DOHH2 (cell line): ENCODE measurements at regions not wholly inside any gene's neighbourhood (a gene's known extent, or its start where the extent isn't known, plus 50 kb on each side); places are given as distances from the start of the nearest gene placed in this dataset.

ENCODE experiments used
- H3F3A ChIP-seq: fragments of 200-600 bp; sonication (generic), shearing (Covaris generic); 2 replicates; pipeline ENCODE4 v1.6.0; 2016; ENCODE audit warnings: antibody characterized with exemption, mild to moderate bottlenecking; ENCODE audit not compliant: control insufficient read depth, insufficient read depth
- H3K27ac ChIP-seq: fragments of 200-600 bp; sonication (generic); 2 replicates; pipeline ENCODE4 v1.5.1; 2014; ENCODE audit warnings: low read depth, mild to moderate bottlenecking, low read length, moderate library complexity
- H3K27me3 ChIP-seq: fragments of 200-600 bp; sonication (generic); 2 replicates; pipeline ENCODE4 v1.6.1; 2014; ENCODE audit warnings: mild to moderate bottlenecking, low read length, mixed read lengths; ENCODE audit not compliant: control insufficient read depth
- H3K36me3 ChIP-seq: fragments of 200-600 bp; sonication (generic); 2 replicates; pipeline ENCODE4 v1.6.1; 2014; ENCODE audit warnings: mild to moderate bottlenecking, low read length, moderate library complexity, mixed read lengths; ENCODE audit not compliant: control insufficient read depth
- H3K4me1 ChIP-seq: fragments of 200-600 bp; sonication (generic); 2 replicates; pipeline ENCODE4 v1.6.1; 2014; ENCODE audit warnings: mild to moderate bottlenecking, low read length, mixed read lengths; ENCODE audit not compliant: control insufficient read depth
- H3K4me2 ChIP-seq: fragments of 200-600 bp; sonication (generic); 2 replicates; pipeline ENCODE4 v1.6.0; 2014; ENCODE audit warnings: mild to moderate bottlenecking, low read length, moderate library complexity
- H3K4me3 ChIP-seq: fragments of 200-600 bp; sonication (generic); 2 replicates; pipeline ENCODE4 v1.5.1; 2014; ENCODE audit warnings: mild to moderate bottlenecking, low read length, mixed read lengths
- H3K79me2 ChIP-seq: fragments of 200-600 bp; sonication (generic); 2 replicates; pipeline ENCODE4 v1.6.1; 2014; ENCODE audit warnings: mild to moderate bottlenecking, low read length, mixed read lengths; ENCODE audit not compliant: control insufficient read depth
- H3K9me2 ChIP-seq: fragments of 200-600 bp; sonication (generic); replicated peaks from 2 replicates; pipeline ENCODE4 v1.6.1; 2014; ENCODE audit warnings: mild to moderate bottlenecking, low read length, mixed read lengths; ENCODE audit not compliant: control insufficient read depth
- H3K9me3 ChIP-seq: fragments of 200-600 bp; sonication (generic); 2 replicates; pipeline ENCODE4 v1.6.1; 2014; ENCODE audit warnings: antibody characterized with exemption, low read length, mixed read lengths; ENCODE audit not compliant: control insufficient read depth, insufficient read depth
- H4K20me1 ChIP-seq: fragments of 200-600 bp; sonication (generic); 2 replicates; pipeline ENCODE4 v1.6.0; 2014; ENCODE audit warnings: low read depth, mild to moderate bottlenecking, antibody characterized with exemption, low read length, moderate library complexity; ENCODE audit not compliant: control insufficient read depth, insufficient read depth
- CTCF ChIP-seq: fragments of 200-600 bp; sonication (generic); IDR thresholded peaks from one replicate; pipeline ENCODE4 v1.5.1; 2014; ENCODE audit warnings: antibody characterized with exemption, mild to moderate bottlenecking, low read depth, low read length; ENCODE audit not compliant: poor library complexity, severe bottlenecking
- EZH2phosphoT487 ChIP-seq: fragments of 200-600 bp; sonication (generic); IDR thresholded peaks from 2 replicates; pipeline ENCODE4 v1.6.1; 2017; ENCODE audit warnings: borderline replicate concordance, mild to moderate bottlenecking, antibody characterized with exemption, low read length, moderate library complexity, mixed read lengths

GRCh38 chr2:116719836-116720235 is 1094.7 kb upstream of the DDX18 start:
- Histone ChIP-seq H3K36me3 (no peaks in the 10 kb centered on the region), H3K9me3 (no peaks in the 10 kb centered on the region), H3K27ac (no peak overlapping the region), H4K20me1 (no peaks in the 10 kb centered on the region), H3K9me2 (no peaks in the 10 kb centered on the region), H3F3A (no peaks in the 10 kb centered on the region), H3K4me1 (no peaks in the 10 kb centered on the region), H3K4me3 (no peak overlapping the region), H3K79me2 (no peaks in the 10 kb centered on the region), H3K27me3 (no peaks in the 10 kb centered on the region), H3K4me2 (no peak overlapping the region)
- TF ChIP-seq EZH2phosphoT487 (no peak), CTCF (no peak)

- Histone ChIP-seq H4K20me1 (no peaks in the 10 kb centered on the region), H3K4me3 (no peak overlapping the region), H3K4me1 (no peaks in the 10 kb centered on the region), H3K79me2 (no peaks in the 10 kb centered on the region), H3F3A (no peaks in the 10 kb centered on the region), H3K27me3 (no peaks in the 10 kb centered on the region), H3K4me2 (no peak overlapping the region), H3K9me3 (no peaks in the 10 kb centered on the region), H3K27ac (no peak overlapping the region), H3K9me2 (no peaks in the 10 kb centered on the region), H3K36me3 (no peaks in the 10 kb centered on the region)
- TF ChIP-seq EZH2phosphoT487 (no peak), CTCF (no peak)
These were observed 1089.9 kb upstream of the DDX18 start for GRCh38 chr2:116724550-116724949.

GRCh38 chr2:116732322-116732721 is 1082.2 kb upstream of the DDX18 start:
- no peak overlapping the region for H3K4me2 ChIP-seq
- no peak overlapping the region for H3K4me3 ChIP-seq
- no peaks in the 10 kb centered on the region for H4K20me1 ChIP-seq
- no peaks in the 10 kb centered on the region for H3K79me2 ChIP-seq
- H3F3A ChIP-seq: no peaks in the 10 kb centered on the region
- no peaks in the 10 kb centered on the region for H3K9me2 ChIP-seq
- H3K4me1 ChIP-seq: no peaks in the 10 kb centered on the region
- no peaks in the 10 kb centered on the region for H3K27me3 ChIP-seq
- no peak for TF ChIP-seq CTCF
- no peak for TF ChIP-seq EZH2phosphoT487
- no peak overlapping the region for H3K27ac ChIP-seq
- H3K9me3 ChIP-seq: no peaks in the 10 kb centered on the region
- no peaks in the 10 kb centered on the region for H3K36me3 ChIP-seq

- Histone ChIP-seq H3K36me3 (no peaks in the 10 kb centered on the region), H3K27me3 (no peaks in the 10 kb centered on the region), H3K4me2 (no peak overlapping the region), H3K4me3 (no peak overlapping the region), H3K9me3 (no peaks in the 10 kb centered on the region), H3K27ac (no peak overlapping the region), H4K20me1 (no peaks in the 10 kb centered on the region), H3K9me2 (no peaks in the 10 kb centered on the region), H3F3A (no peaks in the 10 kb centered on the region), H3K79me2 (no peaks in the 10 kb centered on the region), H3K4me1 (no peaks in the 10 kb centered on the region)
- TF ChIP-seq EZH2phosphoT487: no peak
- no peak for TF ChIP-seq CTCF
These were observed 1080.8 kb upstream of the DDX18 start for GRCh38 chr2:116733699-116734098.
